ENCODE measurements at regions not wholly inside any gene's neighbourhood (a gene's known extent, or its start where the extent isn't known, plus 50 kb on each side); places are given as distances from the start of the nearest gene placed in this dataset.

GRCh38 chr18:44520981-44521667 is 159.6 kb upstream of the SETBP1 start:
- DNase-seq = no peak

DNA sequence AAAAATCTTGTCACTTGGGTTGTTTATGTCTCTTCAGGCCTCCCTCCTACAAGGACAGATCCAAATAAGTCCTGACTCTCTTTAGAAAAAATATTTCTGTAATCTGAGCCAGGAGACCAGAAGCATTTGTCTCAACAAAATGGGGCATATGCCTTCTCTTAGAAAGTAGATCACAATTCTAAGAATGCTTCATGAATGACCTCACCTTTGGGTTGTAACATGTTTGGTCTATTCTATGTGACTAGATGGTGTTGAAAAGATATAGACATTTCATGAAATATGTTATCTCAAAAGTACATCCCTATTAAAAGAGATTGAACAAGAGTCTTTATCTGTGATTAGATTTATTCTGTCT is 159.0 kb upstream of the SETBP1 start:
- no peak for DNase-seq

DNA sequence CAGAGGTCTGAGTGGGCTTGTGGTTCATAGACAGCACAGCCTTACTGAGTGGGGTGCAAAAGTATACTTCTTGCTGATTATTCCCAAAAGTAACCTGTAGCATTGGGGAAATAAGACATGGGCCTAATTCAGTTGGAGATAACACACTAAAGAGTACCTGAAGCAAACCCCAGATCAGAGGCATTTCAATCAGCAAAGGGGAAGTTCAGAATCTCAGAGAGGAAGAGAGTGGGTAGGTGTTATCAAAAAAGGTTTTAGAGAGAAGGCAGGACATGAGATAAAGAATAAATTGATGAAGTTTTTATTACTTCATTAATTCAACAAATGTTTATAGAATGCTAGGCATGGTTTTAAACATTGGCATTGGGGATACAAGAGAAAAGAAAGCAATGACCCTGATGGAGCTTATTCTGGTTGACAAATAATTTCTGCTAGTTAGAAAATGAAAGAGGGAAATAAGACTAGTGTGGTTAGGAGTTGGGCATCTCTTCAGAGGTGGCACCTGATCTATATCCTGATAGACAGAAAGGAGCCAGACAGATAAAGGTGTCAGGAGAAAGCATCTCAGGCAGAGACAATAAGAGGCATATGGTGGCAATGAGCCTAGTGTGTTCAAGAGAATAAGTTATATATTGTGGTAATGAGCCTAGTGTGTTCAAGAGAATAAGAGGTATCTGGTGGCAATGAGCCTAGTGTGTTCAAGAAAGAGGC is 153.8 kb upstream of the SETBP1 start:
- DNase-seq = no peak

- DNase-seq = no peak
Observed at GRCh38 chr18:44533071-44533470, 147.6 kb upstream of the SETBP1 start.

DNA sequence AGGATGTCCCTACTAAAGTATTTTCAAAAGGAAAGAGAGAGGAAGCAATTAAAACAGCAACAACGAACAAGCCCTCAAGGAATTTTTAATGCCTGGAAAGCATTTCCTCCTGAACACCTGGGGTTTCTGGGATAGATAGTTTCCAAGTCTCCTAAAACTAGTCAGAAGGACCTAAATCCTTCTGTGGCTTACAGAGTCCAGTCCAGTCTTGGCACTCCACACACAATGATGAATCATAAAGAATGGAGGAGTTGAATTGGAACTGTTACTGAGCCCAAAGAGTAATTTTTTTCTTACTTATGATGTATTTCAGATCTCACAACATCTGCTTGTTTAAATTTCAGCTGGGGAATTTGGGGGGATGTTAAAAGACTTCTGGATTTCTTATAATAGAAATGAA is 144.6 kb upstream of the SETBP1 start:
- no peak for DNase-seq

- no peak for DNase-seq
Observed at GRCh38 chr18:44536619-44537018, 144.1 kb upstream of the SETBP1 start.

DNA sequence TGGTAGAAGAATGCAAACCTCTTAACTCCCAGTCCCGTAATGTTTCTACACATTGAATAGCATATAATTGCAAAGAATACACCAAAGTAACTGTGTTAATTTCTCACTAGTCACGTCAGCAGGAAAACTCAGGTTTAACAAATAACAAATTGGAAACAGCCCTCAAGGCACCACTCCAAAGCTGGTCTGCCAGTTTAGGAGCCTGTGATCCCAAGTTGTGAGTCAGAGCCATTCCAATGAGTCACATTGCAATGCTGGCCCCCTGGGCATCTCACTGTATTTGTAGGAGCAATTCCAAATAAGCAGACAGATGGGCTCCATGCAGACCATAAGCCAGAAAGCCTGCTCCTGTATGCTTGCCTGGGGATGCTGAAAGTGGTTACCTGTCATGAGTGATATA is 143.2 kb upstream of the SETBP1 start:
- no peak for DNase-seq

DNA sequence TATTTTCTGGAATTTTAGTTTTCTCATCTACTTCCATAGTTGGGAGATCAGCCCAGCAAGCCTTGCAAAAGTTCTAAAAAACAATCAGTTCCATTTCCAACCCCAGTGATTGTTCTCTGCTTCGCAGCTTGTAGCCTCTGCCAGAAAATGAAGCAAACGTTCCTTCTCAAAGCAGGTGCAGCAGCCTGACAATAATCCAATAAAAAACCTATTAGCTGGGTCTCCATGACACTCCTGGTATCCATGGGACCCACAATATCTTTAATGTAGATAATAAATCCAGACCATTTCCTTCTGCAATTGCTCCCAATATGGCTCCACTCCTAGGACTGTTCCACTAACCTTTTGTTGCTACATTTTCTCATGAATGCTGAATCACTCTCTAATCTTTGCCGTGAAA is 140.8 kb upstream of the SETBP1 start:
- DNase-seq = no peak

DNA sequence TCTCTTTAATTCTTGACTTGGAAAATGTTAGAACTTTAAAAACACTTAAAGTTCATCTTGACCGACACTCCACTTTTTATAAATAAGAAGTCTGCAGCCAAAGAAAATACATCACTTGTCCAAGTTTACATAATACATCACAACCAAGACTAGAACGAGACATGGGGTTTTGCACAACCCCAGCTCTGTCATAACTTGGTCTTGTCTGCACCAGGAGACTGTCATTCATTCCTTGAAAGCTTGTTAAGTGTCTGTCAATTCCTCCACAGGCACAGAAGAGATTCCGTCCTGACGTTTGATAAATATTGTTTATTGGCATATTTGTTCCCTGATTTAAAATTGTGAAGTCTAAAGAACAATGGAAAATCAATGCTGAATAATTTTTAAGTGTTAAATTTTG is 139.5 kb upstream of the SETBP1 start:
- no peak for DNase-seq

- DNase-seq = no peak
Observed at GRCh38 chr18:44541781-44542180, 138.9 kb upstream of the SETBP1 start.

DNA sequence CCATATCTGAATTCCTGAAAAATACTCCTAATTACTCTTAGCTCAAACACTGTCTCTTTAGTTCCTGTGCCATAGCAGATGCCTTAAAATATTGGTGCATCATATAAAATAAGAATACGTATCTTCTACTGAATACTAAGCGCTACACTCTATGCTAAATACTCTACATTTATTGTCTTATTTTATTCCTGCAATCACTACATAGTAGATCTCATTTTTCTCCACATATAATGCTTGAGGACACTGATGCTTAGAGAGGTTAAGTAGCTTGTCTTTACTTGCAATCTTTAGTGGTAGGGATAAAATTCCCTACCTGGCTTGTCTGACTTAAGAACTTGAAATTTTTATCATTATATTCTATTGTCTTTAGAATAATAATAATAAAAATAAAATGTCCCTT is 137.3 kb upstream of the SETBP1 start:
- DNase-seq = no peak

DNA sequence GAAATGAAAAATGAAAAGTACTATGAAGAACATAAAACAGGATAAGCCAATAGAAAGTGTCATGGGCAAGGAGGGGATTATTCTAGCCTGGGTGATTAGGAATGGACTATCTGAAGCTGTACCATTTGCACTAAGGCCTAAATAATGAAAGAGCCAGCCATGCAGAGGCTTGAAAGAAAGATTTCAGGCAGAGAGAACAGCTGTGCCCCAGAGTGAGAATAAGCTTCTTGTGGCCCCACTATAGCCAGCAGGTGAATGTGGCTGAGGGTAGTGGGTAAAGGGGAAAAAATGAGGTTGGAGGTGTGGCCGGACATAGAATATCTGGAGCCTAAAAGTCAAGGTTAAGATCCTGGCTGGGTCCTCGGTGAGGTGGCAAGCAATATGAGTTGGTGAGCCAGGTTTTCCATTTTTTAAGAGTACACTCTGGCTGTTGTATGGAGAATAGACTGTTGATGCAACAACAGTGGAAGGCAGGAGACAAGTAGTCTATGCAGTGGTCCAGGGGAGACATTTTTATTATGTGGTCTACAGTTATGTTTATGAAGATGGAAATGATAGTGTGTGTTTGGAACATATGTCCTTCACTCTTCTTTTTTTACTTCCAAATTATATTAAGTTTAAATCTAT is 135.2 kb upstream of the SETBP1 start:
- DNase-seq = no peak

DNA sequence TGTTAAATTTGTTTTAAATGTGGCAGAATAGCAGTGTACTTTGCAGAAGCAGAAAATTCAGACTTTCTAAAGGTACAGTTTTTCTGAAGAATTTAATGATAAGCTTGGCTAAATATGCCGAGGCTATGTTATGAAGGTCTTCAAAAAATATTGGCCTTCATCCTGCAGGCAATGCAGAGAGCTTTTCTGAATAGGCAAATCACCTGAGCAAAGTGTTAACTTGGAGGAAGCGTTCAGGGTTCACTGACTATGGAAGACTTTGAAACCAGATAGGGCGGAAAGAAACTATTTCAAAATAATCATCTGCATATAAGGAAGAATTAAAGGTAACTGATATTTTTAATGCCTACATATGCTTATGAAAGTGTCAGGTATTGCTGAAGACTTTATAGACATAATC is 133.7 kb upstream of the SETBP1 start:
- no peak for DNase-seq

GRCh38 chr18:44548291-44549221 is 132.1 kb upstream of the SETBP1 start:
- DNase-seq = no peak

GRCh38 chr18:44552706-44553105 is 128.0 kb upstream of the SETBP1 start:
- DNase-seq = no peak

DNA sequence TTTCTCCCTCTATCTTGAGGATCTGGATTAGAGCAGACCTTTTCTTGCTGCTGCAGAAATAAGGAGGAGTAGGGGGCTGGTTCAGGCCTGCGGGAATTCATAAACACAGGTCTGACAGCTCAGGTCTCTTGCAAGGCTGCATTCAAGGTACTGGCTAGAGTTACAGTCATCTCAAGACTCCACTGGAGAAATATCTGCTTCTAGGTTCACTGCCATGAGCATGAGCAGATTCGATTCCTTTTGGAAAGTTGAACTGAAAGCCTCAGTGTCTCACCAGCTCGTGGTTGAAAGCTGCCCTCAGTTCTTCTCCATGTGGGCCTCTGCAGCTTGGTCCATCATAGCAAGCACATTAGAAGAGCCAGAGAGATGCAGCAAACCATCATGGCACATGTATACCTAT is 124.4 kb upstream of the SETBP1 start:
- DNase-seq = no peak

DNA sequence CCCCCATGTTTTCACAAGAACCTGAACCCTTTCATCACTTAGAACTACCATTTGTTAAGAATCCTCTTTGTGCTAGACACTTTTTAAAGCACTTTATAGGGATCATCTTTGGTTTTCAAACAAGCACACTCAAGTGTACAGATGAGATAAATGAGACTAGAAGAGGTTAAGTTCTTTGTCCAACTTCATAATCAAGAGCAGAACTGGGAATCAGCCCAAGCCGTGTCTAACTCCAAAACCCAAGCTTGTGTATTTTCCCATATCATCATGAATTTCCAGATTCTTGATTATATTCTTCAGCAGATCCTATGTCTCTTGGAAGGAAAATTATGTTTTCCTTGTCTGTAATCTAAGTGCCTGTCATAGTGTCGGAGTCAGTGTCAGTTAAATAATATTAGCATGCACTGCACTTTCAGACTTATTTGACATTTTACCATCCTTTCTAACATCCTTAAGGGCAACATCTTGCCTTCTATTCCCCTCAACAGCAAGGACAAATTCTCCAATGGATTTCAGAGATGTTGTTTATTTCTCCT is 123.0 kb upstream of the SETBP1 start:
- no peak for DNase-seq

DNA sequence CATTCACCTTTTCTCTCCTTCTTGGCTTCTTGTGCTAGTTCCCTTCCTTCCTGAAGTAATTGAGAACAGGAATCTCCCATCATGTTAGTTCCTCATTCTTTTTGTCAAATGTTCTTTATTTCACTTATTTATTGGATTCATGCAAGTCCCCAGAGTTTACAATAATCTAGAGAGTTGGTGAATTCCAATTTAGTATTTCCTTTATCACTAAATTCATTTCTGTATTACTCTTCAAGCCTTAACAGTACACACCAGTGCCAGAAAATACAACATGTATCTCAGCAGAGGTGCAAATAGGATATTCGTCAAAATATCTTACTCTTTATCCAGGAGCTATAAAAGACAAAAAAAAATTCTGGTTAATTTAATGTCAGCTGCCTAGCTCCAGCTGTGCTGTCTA is 121.9 kb upstream of the SETBP1 start:
- no peak for DNase-seq

GRCh38 chr18:44562986-44563385 is 117.7 kb upstream of the SETBP1 start:
- DNase-seq = no peak

DNA sequence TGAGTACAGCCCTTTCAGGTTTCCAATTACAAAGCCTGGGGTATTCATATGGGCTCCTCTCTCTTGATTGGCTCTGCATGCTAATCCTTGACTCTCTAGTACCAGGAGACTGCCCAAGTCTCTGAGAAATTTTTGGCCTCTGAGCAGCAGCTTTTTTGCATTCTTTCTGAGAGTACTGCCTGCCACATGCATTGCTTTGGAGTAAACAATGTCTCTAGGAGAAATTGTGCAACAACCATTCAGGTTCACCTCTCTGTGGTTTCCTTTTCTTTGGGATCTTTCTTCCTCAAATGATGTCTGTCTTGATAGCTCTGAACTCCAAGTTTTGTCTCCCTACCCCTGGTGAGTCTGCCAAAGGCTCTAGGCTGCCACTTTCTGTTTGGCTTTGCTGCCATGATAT is 115.8 kb upstream of the SETBP1 start:
- no peak for DNase-seq

DNA sequence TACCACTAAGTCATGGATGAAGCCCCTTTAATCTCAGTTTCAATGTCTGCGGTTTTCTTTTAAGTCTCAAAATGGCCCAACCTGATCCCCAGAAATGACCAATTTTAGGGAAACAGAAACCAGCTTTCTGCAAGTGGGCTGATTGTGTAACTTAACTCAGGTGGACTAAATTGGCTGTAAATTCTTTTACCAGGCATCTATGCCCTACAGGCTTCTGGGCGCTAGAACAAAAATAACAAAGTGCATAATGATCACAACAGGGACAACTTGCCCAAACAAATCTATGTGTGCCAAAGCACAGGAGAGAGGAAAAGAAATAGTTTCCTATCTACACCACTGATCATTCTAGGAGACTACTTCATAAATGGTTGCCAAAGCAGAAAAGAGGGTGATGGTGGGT is 112.3 kb upstream of the SETBP1 start:
- no peak for DNase-seq

DNA sequence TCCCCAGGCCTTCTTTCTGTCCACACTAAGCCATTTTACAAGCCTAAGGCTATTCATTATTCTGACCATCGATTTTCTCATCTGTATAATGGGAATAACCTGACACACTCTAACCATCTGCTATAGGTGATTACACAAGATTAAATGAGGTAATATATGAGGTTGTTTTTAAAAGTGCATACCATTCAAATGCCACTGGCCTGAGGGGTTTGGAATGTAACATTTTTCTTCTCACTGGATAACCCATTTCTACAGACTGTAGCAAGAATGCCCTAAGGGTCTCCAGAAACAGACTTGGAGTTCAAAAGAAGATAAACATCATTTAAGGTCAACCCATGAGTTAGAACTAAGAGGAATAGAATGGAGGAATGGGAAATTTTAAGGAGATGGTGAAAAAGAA is 111.7 kb upstream of the SETBP1 start:
- no peak for DNase-seq

DNA sequence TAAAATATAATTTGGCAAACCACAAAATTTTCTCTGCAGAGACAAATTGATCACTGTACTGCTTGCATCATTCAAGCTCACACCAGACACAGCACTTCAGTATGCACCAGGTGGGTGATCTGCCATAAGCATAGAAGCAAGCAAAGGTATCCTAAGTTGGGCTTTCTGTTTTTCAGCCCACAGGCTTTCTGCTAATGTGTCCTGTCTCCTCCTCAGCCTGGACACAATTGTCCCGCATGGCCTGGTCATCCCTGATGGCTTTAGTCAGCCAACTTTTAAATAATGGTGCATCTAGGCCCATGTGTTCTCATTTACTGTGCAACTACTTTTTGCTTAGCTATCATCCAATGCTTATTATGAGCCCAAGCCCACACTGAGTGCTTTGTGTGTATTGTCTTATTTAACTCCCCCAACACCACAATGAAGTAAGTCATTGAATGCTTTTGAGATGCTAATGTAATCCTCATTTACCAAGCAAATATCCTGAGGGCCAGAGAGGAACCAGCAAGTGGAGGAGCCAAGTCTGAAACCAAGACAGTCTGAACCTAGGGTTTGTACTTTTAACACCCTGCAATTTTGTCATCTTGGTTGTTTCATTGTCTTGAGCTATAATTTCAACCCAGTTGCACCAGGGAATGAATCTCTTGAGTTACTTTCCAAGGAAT is 111.2 kb upstream of the SETBP1 start:
- no peak for DNase-seq
